GM04504 (cell line): ENCODE measurements at regions not wholly inside any gene's neighbourhood (a gene's known extent, or its start where the extent isn't known, plus 50 kb on each side); places are given as distances from the start of the nearest gene placed in this dataset.
A peak's percentile ranks its signal among the peaks of the same experiment; 100 is the strongest.

ENCODE experiments used
- DNase-seq: peaks from one replicate; pipeline ENCODE4 v3.0.0-alpha.2; 2012; ENCODE audit warnings: low read depth

DNA sequence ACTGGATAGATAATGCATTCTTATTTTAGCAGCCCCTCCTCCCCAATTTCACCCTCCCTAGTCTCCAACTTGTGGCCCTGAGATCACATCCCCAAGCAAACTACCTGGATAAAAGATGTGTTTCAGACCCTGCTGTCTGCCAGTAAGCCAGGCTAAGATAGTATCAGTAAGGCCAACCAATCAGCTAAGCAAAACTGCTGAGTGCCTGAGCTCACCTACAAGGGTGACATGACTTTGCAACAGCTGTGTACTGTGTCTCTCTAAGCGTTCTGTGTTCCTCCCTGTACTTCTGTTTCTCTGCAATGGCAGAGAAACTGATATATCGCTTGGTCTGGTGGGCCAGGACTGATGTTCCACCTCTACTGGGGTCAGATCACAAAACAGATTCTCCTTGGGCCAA is 224.9 kb downstream of the BTG1 start:
- no peak for DNase-seq

DNA sequence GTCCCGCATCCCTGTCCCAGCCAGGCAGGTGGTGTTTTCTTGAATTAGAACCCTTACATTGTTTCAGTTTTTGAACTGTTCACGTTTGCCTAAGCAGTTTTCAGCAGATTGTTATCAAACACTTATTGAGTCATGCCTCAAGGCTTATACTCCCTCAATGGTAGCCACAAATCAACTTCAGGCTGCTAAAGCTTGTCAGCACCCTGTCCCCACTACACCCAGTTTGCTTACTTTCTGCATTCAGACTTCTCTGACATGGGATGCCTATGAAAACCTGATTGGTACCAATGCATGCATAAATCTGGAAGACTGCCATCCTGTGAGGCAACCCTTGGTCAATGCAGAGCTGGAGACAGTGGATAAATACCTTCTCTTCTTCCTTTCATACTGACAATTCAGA is 225.4 kb downstream of the BTG1 start:
- peak; percentile 12 for DNase-seq

DNA sequence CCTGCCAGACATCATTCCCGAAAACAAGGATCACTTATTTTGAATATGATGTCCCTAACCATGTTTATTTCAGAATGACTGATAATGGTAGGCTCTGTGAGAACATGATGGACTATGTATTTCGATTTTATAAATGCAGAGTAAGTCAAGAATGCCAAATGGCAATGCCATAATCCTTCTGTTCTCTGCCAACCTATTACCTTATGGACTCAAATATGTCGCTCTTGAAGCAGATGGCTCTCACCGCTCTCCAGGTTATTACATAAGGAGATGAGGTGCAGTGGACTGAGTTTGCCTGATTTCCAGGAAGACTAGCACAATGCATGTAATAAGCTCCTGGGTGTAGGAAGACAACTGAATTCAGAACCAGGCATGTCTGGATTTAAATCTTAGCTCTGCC is 227.2 kb downstream of the BTG1 start:
- DNase-seq: no peak

DNA sequence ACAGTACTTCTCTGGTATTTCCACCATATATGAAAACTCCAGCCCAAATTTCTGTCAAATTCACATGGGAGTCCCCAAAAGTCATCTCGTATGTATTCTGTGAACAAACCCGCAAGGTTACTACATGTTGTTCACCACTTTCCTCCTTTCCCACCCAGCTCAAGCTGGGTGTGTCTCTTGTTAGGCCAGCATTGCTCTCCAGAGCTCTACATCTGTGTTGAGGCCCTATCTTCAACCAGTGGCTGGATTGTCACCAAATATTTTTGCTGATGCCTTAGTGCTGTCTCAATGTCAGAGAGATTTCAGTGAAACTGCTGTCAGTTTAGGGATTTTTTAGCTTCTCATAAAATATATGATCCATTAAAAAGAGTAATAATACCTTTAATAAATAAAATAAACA is 230.9 kb downstream of the BTG1 start:
- DNase-seq: no peak

DNA sequence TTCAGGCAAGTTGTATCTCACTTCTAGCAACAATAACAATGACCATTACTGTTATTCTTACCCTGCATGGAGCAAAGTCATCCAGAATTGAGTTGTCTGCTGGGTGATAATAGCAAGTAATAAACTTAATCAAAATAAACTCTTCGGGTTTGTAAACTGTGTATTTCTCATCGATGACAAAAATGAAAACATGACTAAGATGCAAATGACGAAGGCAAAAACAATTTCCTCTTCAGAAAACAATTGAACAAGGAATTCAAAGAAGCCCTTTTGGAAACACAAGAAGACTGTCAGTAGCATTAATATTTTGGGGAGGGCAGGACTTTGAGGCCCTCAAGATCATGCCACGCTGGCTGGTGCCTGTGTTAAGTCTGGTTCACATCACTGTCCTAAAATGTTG is 232.0 kb downstream of the BTG1 start:
- DNase-seq: no peak

DNA sequence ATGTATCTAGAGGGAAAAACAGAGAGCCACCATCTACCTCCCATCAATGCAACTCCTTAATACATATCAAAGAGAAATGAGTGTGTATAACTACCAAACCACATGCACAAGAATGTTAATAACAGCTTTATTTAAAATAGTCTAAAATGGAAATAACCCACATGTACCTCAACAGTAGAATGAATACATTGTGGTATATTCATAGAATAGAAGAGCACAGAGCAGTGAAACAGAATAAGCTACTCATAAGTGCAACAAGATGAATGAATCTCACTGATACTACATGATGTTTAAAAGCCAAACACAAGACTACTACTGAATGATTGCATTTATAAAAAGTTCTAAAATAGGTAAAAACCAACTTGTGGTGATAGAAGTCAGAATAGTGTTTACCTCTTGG is 232.5 kb downstream of the BTG1 start:
- no peak for DNase-seq

DNA sequence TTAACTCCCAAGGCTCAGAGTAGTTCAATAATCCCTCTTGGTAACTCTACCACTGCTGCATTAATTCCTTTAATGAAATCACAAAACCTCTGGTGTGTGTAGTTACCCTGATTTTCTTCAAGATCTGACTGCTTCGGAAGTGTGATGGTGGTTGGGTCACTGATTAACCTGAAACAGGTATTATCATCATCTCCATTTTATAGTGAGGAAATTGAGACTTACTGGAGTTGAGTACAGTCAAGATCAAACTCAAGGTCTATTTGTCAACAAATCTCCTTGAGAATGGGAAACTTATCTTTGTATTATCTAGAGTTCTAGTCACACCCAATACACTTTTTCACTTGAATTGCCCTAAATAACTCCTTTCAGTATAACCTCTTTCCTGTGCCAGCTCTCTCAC is 233.5 kb downstream of the BTG1 start:
- DNase-seq: no peak

DNA sequence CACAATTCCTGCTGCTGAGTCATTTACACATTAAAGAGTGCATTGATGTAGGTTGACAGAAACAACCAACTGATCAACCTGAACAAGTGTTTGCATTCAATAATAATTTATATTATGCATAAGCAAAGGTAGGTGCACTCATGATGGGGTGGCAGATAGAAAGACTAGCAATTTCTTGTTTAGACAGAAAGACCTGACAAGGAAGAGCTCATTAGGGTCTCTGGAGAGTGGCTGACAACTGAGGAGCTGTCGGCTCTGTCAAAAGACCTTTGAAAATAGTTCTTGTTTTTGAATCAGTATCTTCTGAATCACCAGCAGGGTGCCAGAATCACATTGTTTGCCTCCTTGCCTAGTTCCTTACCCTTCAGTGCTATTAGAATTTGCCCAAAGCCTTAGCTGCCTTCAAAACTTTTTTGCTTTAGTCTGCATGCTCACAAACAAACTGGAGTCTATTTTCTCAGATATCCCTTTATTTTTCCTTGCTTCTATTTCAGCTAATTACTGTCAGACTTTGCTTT is 234.7 kb downstream of the BTG1 start:
- DNase-seq: no peak

DNA sequence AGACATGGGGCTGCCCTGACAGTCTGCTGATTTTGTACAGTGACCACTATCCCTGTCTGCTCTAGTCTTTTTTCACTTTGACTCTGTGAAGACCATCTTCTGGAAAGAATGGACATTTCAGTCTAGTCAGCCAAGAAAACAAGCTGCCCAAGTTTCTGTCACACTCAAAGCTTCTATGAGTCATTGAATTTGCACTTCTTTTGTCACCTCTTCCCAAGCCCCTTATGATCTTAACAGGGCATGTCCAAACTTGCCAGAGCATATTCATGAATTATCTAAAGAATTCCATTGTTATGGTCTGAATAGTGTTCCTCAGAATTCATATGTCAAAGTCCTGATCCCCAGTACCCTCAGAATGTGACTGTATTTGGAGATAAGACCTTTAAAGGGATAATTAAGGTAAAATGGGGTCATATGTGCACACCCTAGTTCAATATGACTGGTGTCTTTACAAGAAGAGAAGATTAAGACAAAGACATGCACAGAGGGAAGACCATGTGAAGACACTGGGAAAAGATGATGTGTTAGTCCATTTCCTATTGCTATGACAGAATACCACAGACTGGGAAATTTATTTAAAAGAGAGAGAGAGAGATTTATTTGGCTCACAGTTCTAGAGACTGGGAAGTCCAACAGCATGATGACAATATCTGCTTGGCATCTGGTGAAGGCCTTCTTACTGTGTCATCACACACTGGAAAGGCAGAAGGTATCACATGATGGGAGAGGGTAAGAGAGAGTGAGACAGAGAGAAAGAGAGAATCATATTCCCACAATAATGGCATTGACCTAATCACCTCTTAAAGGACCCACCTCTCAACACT is 242.6 kb downstream of the BTG1 start:
- DNase-seq: no peak

DNA sequence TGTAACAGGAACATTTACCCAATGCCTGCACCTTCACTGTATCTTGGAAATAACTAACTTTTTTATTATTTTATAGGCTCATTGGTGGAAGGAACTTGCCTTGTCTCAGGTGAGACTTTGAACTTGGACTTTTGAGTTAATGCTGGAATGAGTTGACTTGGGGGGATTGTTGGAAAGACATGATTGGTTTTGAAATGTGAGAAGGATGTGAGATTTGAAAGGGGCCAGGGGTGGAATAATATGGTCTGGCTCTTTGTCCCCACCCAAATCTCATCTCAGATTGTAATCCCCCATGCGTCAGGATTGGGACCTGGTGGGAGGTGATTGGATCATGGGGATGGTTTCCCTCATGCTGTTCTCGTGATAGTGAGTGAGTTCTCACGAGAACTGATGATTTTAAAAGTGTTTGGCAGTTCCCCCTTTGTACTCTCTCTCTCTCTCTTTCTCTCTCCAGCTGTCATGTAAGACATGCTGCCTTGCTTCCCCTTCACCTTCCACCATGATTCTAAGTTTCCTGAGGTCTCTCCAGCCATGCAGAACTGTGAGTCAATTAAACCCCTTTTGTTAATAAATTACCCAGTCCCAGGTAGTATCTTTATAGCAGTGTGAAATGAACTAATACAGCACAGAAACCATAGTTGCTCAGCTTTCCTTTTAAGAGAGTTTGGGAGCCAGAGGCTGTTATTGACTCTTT is 244.1 kb downstream of the BTG1 start:
- no peak for DNase-seq

DNA sequence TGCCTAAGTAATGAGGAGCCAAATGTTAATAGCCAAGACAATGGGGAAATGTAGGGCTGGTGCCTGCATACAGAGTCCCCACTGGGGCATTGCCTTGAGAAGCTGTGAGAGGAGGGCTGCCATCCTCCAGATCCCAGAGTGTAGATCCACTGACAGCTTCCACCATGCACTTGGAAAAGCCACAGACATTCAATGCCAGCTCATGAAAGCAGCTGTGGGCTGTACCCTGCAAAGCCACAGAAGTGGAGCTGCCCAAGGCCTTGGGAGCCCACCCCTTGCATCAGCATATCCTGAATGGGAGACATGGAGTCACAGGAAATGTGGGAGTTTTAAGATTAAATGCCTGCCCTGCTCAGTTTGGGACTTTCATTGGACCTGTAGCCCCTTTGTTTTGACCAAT is 244.7 kb downstream of the BTG1 start:
- DNase-seq: no peak

DNA sequence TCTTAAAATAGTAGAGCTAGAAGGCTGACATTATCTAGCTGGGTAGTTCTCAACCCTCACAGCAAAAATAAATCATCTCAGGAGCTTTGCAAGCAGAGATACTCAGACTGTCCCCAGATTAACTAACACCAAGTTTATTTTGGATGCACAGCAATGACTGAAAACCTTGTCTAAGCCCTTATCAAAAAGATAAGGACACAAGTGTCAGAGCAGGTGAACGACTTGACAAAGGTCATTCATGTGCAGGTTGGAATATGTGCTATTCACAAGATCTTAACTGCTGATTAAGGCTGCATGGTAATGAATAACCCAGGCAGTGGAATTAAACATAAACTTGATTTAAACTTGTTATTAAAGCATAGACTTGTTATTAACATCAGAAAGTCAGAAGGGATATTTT is 246.6 kb downstream of the BTG1 start:
- DNase-seq: no peak

DNA sequence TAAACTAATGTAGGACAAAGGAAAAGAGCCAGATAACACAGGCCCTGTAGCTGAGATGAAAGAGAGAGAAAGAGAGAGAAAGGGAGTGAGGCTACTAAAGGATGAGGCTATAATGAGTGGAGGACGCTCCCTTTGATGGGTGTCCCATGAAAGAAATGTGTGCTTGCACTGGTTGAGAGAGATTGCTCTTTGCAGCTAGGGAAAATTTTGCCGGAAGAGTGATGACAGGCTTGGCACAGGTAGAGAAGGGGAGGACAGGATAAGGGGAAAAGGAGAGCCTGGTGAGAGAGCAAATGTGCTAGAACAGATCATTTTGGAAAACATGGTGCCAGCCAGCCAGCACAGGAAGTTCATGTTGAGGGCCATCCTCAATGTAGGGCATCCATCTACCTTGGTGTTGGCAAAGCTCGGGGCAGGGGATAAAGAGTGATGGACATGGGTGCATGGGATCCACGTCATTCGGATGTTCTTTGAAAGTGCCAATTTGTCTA is 248.6 kb downstream of the BTG1 start:
- no peak for DNase-seq

DNA sequence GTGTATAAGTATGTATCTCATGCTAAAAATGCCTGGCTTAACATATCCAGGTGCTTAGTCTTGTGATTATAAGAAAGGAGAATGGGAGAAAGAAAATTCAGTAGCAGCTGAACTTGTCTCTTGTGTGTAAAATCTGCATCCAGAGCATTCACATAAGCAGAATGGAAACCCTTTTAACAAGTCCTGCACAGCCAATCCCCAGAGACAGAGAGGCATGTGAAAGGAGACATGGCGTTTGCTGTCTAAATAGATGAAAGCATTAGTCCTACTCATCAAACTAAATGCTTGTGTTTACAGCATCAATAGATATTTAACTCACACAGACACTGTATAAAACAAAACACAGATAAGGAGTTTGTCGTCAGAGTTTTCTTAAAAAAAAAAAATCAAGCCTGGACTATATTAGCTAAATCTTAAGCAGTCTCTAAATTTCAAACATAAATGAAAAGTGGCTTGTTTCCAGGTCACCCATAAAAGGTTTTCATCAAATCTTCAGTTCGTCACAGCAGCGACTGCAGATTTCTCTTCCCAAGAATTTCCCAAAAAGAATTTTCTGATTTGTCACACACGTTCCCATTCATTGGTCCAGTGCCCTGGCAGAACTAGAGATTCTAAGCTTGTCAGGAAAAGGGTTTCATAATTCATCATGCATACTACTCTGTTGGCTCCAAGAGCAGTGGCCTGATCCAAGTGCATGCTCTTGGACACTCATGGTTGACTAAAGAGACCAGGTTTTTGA is 249.2 kb downstream of the BTG1 start:
- DNase-seq: no peak

DNA sequence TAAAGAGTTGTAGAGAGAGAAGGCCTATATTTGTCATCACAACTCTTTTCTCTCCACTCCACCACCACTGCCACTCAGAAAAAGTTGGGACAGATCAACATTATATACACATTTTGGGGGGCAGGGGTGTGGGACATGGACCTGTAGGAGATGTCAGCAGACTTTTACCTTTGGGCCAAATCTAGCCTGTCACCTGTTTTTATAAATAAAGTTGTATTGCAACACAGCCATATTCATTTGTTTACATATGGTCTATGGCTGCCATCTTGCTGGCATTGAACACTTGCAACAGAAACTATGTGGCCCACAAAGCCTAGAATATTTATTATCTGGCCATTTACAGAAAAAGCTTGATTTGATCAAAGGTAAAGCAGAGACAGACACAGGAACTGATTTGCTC is 250.7 kb downstream of the BTG1 start:
- no peak for DNase-seq

DNA sequence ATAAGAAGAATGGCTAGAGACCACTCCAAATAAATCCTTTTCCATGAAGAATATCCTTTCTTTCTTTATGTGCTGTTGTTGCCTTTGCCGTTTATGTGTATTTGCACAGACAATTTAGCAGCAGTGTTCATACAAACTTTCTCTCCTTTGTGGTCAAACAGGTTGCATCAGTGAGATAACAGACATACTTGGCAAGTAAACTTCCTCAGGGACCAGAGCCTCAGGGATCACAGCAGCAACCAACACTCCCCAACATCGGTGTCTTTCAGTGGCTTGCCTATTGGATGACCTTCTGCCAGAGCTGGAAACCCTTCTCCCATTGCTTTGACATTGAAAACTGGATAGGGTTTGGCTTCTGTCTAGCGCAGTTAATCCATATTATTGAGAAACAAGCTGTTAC is 252.2 kb downstream of the BTG1 start:
- DNase-seq: no peak

DNA sequence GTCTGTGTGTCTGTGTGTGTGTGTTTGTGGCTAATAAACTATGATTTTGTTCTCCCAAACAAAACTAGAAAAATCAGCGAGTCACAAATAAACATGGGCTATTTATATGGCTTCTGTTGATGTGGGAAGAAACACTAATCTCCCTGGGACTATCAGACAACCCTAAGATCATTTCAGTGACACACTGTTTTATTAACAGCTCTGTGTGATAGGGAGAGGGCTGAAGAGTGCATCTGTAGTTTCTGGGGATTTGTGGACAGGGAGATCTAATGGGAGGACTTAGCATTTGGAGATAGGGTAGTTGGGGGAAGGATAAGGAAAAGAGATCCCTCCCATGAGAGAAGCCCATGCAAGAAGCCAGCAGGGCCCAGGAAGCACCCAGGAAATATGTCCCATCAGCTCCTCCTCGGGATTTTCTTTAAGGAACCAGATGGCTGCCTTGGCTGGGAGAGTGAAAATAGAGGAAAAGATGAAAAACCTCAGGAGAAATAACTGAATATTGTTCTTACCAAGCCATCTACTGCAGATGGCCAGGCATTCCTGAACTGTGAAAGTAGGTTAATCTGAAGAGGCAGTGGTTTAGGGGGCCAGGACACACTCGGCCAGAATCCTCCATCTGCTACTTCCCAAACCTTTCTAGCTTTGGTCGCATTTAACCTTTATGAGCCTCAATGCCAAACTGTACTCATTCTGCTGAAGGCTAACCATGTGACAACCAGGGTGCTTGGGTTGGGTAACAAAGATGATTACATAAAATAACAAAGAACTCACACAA is 253.4 kb downstream of the BTG1 start:
- no peak for DNase-seq

DNA sequence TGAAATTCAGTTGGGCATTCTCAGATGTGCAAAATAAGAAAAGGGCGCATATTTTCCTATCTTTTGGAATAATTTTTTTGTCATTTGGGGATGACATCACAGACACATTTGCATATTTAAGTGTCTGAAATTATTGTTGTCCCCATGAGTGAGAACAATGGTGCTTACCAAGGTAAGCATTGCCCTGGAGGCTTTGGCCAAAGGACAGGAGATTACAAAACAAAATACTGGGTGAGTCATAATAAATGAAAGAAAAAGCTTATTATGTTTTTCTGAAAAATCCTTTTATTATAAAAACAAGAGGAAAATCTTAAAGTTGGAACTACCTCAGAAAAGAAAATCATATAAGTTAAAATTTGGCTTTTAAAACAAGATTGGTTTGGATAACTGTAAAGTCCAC is 254.9 kb downstream of the BTG1 start:
- DNase-seq: no peak

DNA sequence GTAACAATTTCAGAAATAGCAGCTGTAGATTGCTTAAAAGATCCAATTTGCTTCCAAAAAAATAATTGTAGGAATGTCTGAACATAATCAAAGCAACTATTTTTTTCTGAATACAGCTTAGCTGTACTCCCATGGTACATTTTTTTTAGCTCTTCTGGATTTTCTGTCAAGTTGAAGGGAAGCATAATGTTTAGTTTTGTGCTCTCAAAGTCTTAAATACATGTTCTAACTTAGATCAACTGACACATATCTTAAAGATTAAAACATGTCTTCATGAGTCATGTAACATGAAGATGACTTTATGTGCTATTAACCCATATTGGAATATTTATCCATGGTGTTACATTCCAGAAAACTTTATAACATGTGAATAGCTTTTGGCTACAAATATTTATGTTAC is 255.7 kb downstream of the BTG1 start:
- no peak for DNase-seq

DNA sequence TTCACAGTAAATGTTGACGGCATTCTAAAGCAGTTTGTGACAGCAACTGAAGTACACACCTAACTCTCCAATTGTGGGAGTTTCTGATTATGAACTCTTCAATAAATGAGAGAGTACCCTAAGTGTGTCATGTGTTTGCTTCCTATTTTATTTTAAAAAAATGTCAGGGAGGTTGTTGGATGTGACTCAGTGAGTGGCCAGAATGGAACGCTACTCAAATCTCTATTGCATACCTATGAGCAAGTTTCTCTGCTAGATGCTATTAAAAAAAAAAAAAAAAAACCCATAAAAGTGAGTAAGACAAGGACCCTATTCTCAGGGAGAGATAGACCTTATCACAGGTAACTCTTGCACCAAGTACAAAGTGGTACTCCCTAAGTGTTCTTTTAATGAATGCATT is 256.6 kb downstream of the BTG1 start:
- no peak for DNase-seq

DNA sequence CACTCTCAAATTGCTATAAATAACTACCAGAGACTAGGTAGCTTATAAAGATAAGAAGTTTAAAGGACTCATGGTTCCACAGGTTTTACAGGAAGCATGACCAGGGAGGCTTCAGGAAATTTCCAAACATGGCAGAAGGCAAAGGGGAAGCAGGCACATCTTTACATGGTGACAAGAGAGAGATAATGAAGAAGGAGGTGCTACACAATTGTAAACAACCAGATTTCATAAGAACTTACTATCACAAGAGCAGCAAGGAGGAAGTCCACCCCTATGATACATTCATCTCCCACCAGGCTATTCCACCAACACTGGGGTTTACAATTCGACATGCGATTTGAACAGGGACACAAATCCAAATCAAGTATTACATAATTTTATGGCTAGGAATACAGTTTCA is 257.7 kb downstream of the BTG1 start:
- no peak for DNase-seq
